Fibroblast of skin of back (primary cell): ENCODE measurements at regions not wholly inside any gene's neighbourhood (a gene's known extent, or its start where the extent isn't known, plus 50 kb on each side); places are given as distances from the start of the nearest gene placed in this dataset.

Experiments
- DNase-seq: peaks from one replicate; pipeline ENCODE4 v3.0.0-alpha.2; 2013

GRCh38 chr15:96073908-96074307 lies 256.6 kb upstream of the NR2F2 start:
- no peak for DNase-seq

GRCh38 chr15:96075895-96076294 lies 254.6 kb upstream of the NR2F2 start:
- no peak for DNase-seq

- no peak for DNase-seq
These were observed 254.2 kb upstream of the NR2F2 start for GRCh38 chr15:96076350-96076749.

- no peak for DNase-seq
These were observed 251.5 kb upstream of the NR2F2 start for GRCh38 chr15:96079041-96079440.

- DNase-seq = no peak
These were observed 250.6 kb upstream of the NR2F2 start for GRCh38 chr15:96079882-96080281.

- DNase-seq = no peak
These were observed 244.3 kb upstream of the NR2F2 start for GRCh38 chr15:96086164-96086563.

GRCh38 chr15:96087180-96087884 lies 243.2 kb upstream of the NR2F2 start:
- peak; percentile 2 for DNase-seq

- no peak for DNase-seq
These were observed 241.8 kb upstream of the NR2F2 start for GRCh38 chr15:96088650-96089049.

- DNase-seq = no peak
These were observed 241.0 kb upstream of the NR2F2 start for GRCh38 chr15:96089405-96090058.

- no peak for DNase-seq
These were observed 238.3 kb upstream of the NR2F2 start for GRCh38 chr15:96092186-96092585.

GRCh38 chr15:96093063-96093462 lies 237.4 kb upstream of the NR2F2 start:
- DNase-seq = no peak

- no peak for DNase-seq
These were observed 232.8 kb upstream of the NR2F2 start for GRCh38 chr15:96097661-96098060.

- DNase-seq = no peak
These were observed 227.9 kb upstream of the NR2F2 start for GRCh38 chr15:96102631-96103030.

GRCh38 chr15:96106181-96106580 lies 224.3 kb upstream of the NR2F2 start:
- no peak for DNase-seq

GRCh38 chr15:96106628-96107027 lies 223.9 kb upstream of the NR2F2 start:
- DNase-seq = no peak

- peak; percentile 68 for DNase-seq
These were observed 222.6 kb upstream of the NR2F2 start for GRCh38 chr15:96107916-96108315.

- DNase-seq = no peak
These were observed 222.1 kb upstream of the NR2F2 start for GRCh38 chr15:96108405-96108804.

GRCh38 chr15:96109820-96110219 lies 220.7 kb upstream of the NR2F2 start:
- DNase-seq = no peak

- DNase-seq = no peak
These were observed 218.5 kb upstream of the NR2F2 start for GRCh38 chr15:96112018-96112417.

GRCh38 chr15:96115642-96116041 lies 214.9 kb upstream of the NR2F2 start:
- DNase-seq = peak; percentile 78

GRCh38 chr15:96117270-96117669 lies 213.2 kb upstream of the NR2F2 start:
- no peak for DNase-seq

GRCh38 chr15:96119734-96120133 lies 210.8 kb upstream of the NR2F2 start:
- no peak for DNase-seq

- peak; percentile 40 for DNase-seq
These were observed 209.2 kb upstream of the NR2F2 start for GRCh38 chr15:96121086-96121920.
